Esophagus squamous epithelium (tissue), 4 donors: ENCODE measurements at regions not wholly inside any gene's neighbourhood (a gene's known extent, or its start where the extent isn't known, plus 50 kb on each side); places are given as distances from the start of the nearest gene placed in this dataset.

Experiments used
- POLR2A ChIP-seq, 4 donors: fragments of 450-650 bp; IDR thresholded peaks; one replicate each; pipeline ENCODE4 v1.6.1; 2017; ENCODE audit warnings: antibody characterized with exemption in 4 of 4, mild to moderate bottlenecking in 4 of 4, moderate library complexity in 3 of 4
- TF ChIP-seq, protein P1 (sequence below), 6 experiments: fragments of 450-650 bp in 4 of 6; fragments of 200-600 bp in 2 of 6; sonication (generic) in 2 of 6; IDR thresholded peaks; one replicate each; pipeline ENCODE4 v1.5.1; 2016 to 2019; ENCODE audit warnings: antibody characterized with exemption in 6 of 6, mild to moderate bottlenecking in 4 of 6, moderate library complexity in 4 of 6

DNA sequence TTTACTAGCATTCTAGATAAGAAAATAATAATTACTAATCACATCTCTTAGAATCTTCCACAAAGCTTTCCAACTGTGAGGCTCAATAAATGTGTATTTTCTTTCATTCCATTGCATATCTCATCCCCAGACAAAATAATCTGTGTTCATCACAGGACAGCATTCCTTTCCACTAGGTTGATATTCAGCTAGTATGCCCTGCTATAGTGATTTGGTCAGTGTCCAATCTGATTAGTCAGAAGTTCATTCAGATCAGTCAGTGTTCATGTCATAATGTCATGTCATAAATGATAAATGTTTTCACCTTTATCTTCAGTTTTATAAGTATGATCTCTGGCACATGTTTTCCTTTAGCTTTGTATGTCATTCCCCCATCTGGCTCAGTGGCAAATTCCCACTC lies 611.4 kb downstream of the KCTD8 start:
- TF ChIP-seq, protein P1, sequence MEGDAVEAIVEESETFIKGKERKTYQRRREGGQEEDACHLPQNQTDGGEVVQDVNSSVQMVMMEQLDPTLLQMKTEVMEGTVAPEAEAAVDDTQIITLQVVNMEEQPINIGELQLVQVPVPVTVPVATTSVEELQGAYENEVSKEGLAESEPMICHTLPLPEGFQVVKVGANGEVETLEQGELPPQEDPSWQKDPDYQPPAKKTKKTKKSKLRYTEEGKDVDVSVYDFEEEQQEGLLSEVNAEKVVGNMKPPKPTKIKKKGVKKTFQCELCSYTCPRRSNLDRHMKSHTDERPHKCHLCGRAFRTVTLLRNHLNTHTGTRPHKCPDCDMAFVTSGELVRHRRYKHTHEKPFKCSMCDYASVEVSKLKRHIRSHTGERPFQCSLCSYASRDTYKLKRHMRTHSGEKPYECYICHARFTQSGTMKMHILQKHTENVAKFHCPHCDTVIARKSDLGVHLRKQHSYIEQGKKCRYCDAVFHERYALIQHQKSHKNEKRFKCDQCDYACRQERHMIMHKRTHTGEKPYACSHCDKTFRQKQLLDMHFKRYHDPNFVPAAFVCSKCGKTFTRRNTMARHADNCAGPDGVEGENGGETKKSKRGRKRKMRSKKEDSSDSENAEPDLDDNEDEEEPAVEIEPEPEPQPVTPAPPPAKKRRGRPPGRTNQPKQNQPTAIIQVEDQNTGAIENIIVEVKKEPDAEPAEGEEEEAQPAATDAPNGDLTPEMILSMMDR (IDR thresholded peaks at IDR 0.05) = no peak
- TF ChIP-seq POLR2A (IDR thresholded peaks at IDR 0.05) = no peak
